ENCODE measurements at regions not wholly inside any gene's neighbourhood (a gene's known extent, or its start where the extent isn't known, plus 50 kb on each side); places are given as distances from the start of the nearest gene placed in this dataset.
A peak's percentile ranks its signal among the peaks of the same experiment; 100 is the strongest.

DNA sequence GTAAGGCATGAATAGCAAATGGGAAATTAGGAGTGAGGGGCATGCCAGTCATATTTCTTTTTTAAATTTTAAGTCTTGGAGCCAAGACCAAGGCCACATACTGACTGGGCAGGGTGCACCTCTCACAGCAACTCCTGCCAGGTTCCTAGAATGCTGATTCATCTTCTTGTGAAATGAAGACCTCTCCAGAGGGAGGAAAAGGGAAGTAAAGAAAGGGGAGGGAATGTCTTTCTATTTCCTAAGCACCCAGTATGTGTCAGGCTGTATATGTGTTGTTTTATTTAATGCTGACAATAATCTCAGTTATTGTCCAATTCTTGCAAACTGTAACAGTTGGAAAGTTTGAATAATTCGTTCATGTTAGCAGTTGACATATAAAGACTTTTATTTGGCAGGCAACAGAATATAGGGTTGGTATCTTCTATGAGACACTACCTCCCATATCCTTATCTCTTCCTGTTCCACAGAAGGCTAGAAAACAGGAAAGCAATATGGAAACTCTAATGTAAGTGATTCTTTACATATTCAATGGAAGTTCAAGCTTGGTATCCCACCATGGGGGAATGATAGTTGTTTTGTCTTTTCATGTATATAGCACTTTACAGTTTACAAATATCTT, 259.1 kb upstream of the USP24 start:
- Mint-ChIP-seq H3K4me3 (no peak overlapping the region), H3K27ac (no peak overlapping the region), H3K9me3 (no peaks in the 10 kb centered on the region), H3K36me3 (no peaks in the 10 kb centered on the region), H3K27me3 (peaks cover 38% of the 10 kb centered on the region), H3K4me1 (no peaks in the 10 kb centered on the region)
- no peak for ATAC-seq

DNA sequence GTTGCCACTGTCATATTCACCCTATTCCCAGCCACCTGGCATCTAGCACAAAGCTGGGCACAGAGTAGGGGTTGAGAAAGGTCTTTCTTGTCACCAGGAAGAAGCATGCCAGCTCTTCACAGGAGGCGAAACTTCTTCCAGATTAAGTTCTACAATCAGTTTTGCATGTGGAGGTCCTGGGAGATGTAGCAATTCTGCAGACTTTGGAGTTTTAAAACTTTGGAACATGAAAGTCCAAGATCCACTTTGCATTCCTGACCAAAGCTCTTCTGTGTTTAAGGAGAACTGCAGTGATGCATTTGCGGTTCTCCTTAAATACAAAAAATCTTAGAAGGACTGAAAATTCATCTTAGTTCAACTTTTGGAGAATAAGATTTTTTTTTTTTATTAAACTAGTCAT, 258.5 kb upstream of the USP24 start:
- H3K9me3 Mint-ChIP-seq, result no peaks in the 10 kb centered on the region
- no peaks in the 10 kb centered on the region for H3K4me1 Mint-ChIP-seq
- H3K27ac Mint-ChIP-seq, result no peak overlapping the region
- no peak overlapping the region for H3K4me3 Mint-ChIP-seq
- ATAC-seq, result no peak
- H3K27me3 Mint-ChIP-seq, result peaks cover 38% of the 10 kb centered on the region
- H3K36me3 Mint-ChIP-seq, result no peaks in the 10 kb centered on the region

DNA sequence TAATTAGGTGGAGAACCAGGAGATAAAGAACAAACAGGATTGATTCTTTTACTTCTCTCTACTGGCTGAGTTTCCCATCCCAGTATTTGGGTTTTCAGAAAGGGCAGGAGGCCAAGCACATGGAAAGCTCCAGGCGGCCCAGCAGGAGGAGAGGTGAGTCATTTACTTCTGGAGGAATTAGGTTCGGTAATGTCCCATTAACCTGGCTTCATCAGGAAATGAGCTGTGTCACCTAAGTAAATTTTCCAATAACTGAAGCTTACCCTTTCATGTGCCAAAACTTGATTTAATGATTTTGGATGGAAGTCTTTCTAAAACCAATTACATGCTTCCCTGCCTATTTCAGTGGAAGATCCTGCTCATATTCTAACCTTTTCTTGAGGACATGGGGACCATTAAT, 257.6 kb upstream of the USP24 start:
- H3K27ac Mint-ChIP-seq, result no peak overlapping the region
- H3K9me3 Mint-ChIP-seq, result no peaks in the 10 kb centered on the region
- H3K4me1 Mint-ChIP-seq, result no peaks in the 10 kb centered on the region
- no peak overlapping the region for H3K4me3 Mint-ChIP-seq
- no peak for ATAC-seq
- H3K36me3 Mint-ChIP-seq, result no peaks in the 10 kb centered on the region
- peaks cover 33% of the 10 kb centered on the region for H3K27me3 Mint-ChIP-seq

DNA sequence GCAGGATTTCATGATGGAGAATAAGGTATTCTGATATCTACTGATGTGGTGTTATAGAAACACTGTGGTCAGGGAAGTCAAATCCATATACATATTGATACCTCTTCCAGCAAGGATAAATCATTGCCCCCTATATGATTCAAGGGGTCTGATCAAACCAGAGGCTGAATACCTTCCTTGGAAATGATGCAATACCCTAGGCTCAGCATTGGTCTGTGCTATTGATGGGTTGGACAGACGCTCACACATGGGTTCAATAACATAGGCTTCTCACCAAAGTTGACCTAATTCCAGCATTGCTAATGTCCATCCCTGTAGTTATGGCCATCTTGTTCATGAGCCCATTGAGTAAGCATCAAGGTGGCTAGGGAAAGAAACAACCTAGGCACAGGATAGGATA, 257.0 kb upstream of the USP24 start:
- ATAC-seq, result no peak
- Mint-ChIP-seq H3K27ac (no peak overlapping the region), H3K4me1 (no peaks in the 10 kb centered on the region), H3K36me3 (no peaks in the 10 kb centered on the region), H3K27me3 (peaks cover 27% of the 10 kb centered on the region), H3K9me3 (no peaks in the 10 kb centered on the region), H3K4me3 (no peak overlapping the region)

DNA sequence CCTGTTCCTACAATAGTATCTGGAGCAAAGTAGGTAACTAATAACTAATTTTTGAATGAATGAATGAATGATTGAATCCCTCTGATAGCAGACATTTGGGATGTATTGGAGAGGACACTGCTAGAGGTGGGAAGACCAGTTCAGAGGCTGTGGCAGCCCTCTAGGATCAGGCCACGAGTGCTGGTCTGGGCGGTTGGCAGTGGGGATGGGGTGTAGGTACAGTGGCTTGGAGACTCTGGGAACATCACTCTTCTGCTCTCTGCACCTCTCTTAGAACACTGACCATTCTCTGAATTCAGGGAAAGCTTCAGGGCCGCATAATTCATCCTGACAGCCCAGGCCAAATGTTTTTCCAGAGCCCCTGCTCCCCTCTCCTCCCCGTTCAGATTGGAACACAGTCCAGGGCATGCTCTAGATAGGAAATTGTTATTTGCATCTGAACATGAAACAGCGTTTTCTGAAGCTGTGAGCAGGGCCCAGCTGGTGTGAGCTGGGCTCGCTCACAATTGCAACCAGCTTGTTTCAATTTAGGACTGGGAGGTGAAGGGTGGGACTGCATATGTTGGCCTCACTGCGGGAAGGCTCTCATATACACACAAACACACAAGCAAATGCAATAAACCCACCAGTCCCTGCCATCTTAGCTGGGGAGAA, 253.1 kb upstream of the USP24 start:
- Mint-ChIP-seq H3K4me1 (no peaks in the 10 kb centered on the region), H3K27ac (no peak overlapping the region), H3K27me3 (peaks cover 11% of the 10 kb centered on the region), H3K36me3 (no peaks in the 10 kb centered on the region), H3K9me3 (no peaks in the 10 kb centered on the region), H3K4me3 (no peak overlapping the region)
- peak; percentile 28 for ATAC-seq

DNA sequence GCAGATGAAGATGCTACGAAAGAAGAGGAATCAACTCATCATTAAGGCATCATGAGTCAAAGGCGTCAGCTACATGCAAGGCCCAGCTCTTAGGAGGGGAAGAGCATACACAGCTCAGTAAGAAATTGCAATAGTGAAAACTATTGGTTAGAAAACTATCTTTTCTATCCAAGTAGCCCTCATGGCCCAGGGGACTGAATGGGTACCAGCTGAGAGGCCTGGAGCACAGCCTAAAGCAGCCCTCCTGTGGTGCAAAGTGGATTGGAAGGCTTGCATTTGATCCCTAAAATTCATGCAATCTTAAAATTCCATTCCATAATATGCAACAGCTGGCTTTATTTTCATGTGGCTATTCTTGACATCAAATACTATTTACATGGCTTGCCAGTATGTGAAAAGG, 251.8 kb upstream of the USP24 start:
- H3K4me1 Mint-ChIP-seq, result no peaks in the 10 kb centered on the region
- no peaks in the 10 kb centered on the region for H3K9me3 Mint-ChIP-seq
- no peak overlapping the region for H3K27ac Mint-ChIP-seq

DNA sequence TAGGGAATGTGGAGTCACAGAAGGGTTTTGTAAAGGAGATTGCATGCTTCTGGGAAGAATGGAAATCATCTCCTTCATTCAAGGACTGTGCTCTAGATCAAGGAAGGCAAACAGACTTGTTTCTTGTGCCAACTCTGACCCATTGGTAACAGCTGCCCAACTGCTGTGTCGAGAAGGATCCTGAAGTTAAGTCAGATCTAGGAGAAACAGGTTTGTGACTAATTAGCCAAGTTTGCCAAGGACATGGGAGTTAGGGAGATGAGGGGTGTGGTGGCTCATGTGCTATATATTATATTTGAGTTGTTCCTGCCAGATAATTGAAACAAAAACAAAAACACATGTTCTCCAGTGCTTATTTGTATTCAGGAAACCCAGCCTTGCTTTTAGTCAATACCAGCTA, 251.2 kb upstream of the USP24 start:
- Mint-ChIP-seq H3K4me3 (no peak overlapping the region), H3K36me3 (no peaks in the 10 kb centered on the region), H3K4me1 (no peaks in the 10 kb centered on the region), H3K9me3 (no peaks in the 10 kb centered on the region), H3K27ac (no peak overlapping the region), H3K27me3 (no peaks in the 10 kb centered on the region)
- no peak for ATAC-seq

More for the DNA sequence above, 251.8 kb upstream of the USP24 start:
- Mint-ChIP-seq H3K4me3 (no peak overlapping the region), H3K36me3 (no peaks in the 10 kb centered on the region), H3K27me3 (no peaks in the 10 kb centered on the region)
- no peak for ATAC-seq

DNA sequence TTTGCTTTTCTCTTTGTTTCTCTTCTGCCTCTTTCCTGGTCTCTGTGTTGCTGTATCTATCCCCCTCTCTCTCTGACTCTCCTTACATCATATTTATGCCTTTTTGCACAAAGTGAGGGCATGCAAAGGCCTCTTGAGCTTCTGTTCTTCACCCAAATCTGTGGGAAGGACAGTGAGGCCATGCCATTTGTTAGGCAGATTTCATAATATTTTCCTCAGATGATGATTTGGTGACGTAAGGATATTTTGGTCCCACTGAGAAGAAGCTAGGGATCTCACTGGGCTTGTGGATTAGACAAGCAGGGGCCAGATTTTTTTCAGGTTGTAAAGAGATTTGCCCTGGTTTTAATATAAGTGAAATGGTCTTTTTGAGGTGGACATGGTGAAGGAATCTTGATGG, 249.4 kb upstream of the USP24 start:
- no peak for ATAC-seq
- no peaks in the 10 kb centered on the region for H3K36me3 Mint-ChIP-seq
- no peak overlapping the region for H3K4me3 Mint-ChIP-seq
- no peak overlapping the region for H3K27ac Mint-ChIP-seq
- no peaks in the 10 kb centered on the region for H3K9me3 Mint-ChIP-seq
- no peaks in the 10 kb centered on the region for H3K27me3 Mint-ChIP-seq
- H3K4me1 Mint-ChIP-seq, result no peaks in the 10 kb centered on the region

DNA sequence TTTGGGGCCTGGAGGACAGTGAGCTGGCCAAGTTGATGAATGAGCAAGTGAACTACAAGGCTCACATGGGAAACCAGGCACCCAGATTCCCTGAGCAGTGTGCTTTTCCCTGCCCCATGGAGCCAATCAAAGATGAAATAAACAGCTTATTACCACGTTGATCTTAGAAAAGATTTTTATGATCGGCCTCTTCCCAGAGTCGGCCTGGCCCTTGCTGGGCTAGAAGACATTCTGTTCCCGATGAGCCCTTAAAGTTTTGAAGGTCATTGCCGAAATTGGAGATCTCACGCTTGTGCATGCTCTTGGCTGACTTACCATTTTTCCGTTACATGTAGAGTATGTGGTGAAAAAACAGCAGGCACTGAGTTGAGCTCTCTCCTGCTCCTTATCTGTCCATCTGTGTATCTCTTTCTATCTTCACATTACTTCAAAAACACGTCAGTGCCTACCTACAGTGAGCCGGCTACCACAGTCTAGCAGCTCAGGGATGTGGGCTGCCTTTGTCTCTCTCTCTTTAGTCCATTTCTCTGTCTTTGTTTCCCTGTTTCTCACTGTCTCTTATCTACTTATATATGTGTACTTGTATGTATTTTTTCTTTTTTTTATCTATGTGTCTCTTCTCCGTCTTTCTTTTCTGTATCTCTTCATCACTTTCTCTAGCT, 248.8 kb upstream of the USP24 start:
- Mint-ChIP-seq H3K27ac (no peak overlapping the region), H3K4me1 (no peaks in the 10 kb centered on the region), H3K27me3 (no peaks in the 10 kb centered on the region), H3K4me3 (no peak overlapping the region), H3K9me3 (no peaks in the 10 kb centered on the region), H3K36me3 (no peaks in the 10 kb centered on the region)
- no peak for ATAC-seq

DNA sequence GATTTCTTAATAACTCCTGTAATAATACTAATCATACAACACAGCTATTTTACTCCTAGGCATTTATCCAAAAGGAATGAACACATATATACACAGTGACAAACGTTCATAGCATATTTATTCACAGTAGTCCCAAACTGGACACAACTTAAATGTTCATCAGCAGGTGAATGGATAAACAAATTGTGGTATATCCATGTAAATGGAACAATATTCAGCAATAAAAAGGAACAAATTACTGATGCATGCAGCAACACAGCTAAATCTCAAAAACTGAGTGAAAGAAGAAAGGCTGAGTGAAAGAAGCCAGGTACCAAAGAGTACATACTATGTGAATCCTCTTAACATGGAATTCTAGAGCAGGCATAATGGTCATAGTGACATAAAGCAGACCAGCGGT, 242.7 kb upstream of the USP24 start:
- no peak overlapping the region for H3K4me3 Mint-ChIP-seq
- H3K4me1 Mint-ChIP-seq, result no peaks in the 10 kb centered on the region
- H3K36me3 Mint-ChIP-seq, result no peaks in the 10 kb centered on the region
- H3K27me3 Mint-ChIP-seq, result no peaks in the 10 kb centered on the region
- ATAC-seq, result no peak
- peaks cover 4% of the 10 kb centered on the region for H3K9me3 Mint-ChIP-seq
- H3K27ac Mint-ChIP-seq, result no peak overlapping the region

DNA sequence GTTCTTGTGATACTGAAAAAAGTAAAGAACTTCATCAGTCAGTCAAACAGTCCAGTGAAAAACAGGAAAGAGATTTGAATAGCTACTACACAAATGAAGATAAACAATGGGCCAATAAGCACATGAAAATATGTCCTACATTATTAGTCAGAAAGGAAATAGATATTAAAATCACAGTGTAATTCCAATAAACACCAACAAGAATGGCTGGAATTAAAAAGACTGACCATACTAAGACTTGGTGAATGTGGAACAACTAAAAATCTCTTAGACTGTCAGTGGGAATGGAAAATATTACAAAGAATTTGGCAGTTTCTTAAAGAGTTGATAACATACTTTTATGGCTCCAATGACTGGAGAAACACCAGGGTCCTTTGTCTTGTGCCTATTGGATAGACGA, 241.8 kb upstream of the USP24 start:
- H3K9me3 Mint-ChIP-seq, result peaks cover 4% of the 10 kb centered on the region
- no peak overlapping the region for H3K4me3 Mint-ChIP-seq
- ATAC-seq, result no peak
- H3K4me1 Mint-ChIP-seq, result no peaks in the 10 kb centered on the region
- no peaks in the 10 kb centered on the region for H3K36me3 Mint-ChIP-seq
- peaks cover 7% of the 10 kb centered on the region for H3K27me3 Mint-ChIP-seq
- no peak overlapping the region for H3K27ac Mint-ChIP-seq

DNA sequence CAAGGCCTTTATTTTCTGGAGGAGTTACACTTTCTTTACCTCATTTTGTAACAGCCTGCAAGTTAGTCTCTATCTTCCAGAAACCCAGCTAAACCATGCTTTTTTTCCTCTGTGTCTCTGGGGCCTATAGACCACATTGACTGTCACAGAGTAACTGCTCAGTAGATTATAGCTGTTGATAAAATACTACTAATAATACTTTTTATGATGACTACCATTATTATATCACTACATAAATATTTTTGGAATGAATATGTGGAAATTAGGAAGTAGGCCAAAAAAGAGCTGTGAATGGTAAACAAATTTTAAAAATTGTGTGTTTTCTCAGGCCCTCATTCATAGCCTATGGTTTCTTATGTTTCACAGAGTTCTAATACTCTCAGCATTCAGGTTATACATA, 233.1 kb upstream of the USP24 start:
- no peaks in the 10 kb centered on the region for H3K36me3 Mint-ChIP-seq
- H3K27ac Mint-ChIP-seq, result no peak overlapping the region
- H3K4me3 Mint-ChIP-seq, result no peak overlapping the region
- H3K9me3 Mint-ChIP-seq, result no peaks in the 10 kb centered on the region
- no peak for ATAC-seq
- peaks cover 13% of the 10 kb centered on the region for H3K4me1 Mint-ChIP-seq
- peaks cover 14% of the 10 kb centered on the region for H3K27me3 Mint-ChIP-seq

DNA sequence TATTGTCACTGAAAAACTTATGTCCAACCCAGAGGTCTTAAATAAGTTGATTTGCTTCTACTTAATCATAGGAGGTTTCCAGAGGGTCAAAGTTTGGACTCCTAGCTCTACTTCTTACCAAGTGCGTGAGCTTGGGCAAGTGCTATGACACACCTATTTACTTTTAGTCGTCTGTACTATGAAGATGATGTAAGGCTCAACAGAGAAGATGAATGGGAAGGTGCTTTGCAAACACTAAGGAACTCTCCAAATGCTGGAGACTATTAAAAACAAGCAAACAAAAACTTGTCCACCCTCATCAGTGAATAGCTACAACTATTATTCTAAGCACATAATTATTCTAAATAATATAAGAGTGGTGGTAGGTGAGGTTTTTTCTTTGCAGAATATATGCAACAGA, 232.3 kb upstream of the USP24 start:
- no peaks in the 10 kb centered on the region for H3K9me3 Mint-ChIP-seq
- H3K27ac Mint-ChIP-seq, result no peak overlapping the region
- no peak for ATAC-seq
- peaks cover 16% of the 10 kb centered on the region for H3K27me3 Mint-ChIP-seq
- no peaks in the 10 kb centered on the region for H3K36me3 Mint-ChIP-seq
- peaks cover 16% of the 10 kb centered on the region for H3K4me1 Mint-ChIP-seq
- no peak overlapping the region for H3K4me3 Mint-ChIP-seq

DNA sequence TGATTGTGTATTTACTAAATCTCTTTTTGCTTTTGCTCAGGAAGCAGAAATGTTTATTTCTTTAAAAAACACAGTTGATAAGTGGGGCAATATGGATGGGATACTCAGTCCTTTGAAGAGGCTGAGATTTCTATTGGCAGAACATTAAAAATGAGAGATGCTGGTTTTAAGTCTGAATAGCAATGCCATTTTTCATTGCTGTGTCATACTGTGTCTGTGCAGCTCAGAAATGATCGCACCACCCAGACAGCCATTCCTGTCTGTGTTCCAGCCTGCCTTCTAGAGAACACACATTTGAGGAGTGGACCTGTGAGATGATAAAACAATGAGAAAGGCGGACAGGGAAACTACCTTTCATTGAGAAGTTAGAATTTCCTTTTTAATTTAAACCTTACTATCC, 231.2 kb upstream of the USP24 start:
- ATAC-seq, result no peak

DNA sequence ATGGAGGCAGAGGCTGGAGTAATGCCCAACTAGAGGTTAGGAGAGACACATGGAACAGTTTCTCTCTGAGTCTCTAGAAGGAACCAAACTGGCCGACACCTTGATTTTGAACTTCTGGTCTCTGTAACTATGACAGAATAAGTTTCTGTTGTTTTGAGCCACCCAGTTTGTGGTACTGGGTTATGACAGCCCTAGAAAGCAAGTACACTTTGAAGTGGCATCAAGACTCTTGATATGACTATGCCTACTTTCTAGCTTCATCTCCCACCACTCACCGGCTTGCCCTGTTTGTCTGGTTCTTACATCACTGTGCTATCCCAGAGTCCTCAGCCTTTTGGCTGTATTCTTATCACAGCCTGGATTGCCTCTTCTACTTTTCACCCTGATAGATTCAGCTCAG, 230.3 kb upstream of the USP24 start:
- peaks cover 8% of the 10 kb centered on the region for H3K27me3 Mint-ChIP-seq
- no peak overlapping the region for H3K4me3 Mint-ChIP-seq
- ATAC-seq, result peak; percentile 80
- no peaks in the 10 kb centered on the region for H3K9me3 Mint-ChIP-seq
- peaks cover 16% of the 10 kb centered on the region for H3K4me1 Mint-ChIP-seq
- no peaks in the 10 kb centered on the region for H3K36me3 Mint-ChIP-seq
- H3K27ac Mint-ChIP-seq, result no peak overlapping the region

More for the DNA sequence above, 231.2 kb upstream of the USP24 start:
- no peaks in the 10 kb centered on the region for H3K9me3 Mint-ChIP-seq
- H3K36me3 Mint-ChIP-seq, result no peaks in the 10 kb centered on the region
- H3K27ac Mint-ChIP-seq, result no peak overlapping the region
- peaks cover 16% of the 10 kb centered on the region for H3K4me1 Mint-ChIP-seq
- H3K4me3 Mint-ChIP-seq, result no peak overlapping the region
- H3K27me3 Mint-ChIP-seq, result peaks cover 8% of the 10 kb centered on the region

DNA sequence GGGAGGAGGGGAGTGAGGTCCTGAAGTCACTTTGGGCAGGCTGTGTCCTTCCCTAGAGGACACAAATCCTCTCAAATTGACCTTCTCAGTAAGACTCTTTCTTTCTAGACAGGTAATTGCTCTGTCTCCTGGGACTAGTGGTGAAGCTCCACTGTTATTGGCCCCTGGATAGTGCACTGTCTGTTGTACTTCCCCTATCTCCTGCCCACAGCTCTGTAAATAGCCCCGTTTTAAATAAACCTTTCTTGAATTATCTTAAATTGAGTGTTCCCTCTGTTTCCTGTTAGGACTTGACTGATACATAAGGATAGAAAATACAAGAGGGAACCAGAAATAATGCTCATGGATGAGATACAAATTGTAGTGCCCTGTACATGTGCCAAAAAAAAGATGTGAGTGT, 229.5 kb upstream of the USP24 start:
- H3K4me3 Mint-ChIP-seq, result no peak overlapping the region
- H3K27ac Mint-ChIP-seq, result peak overlapping the region; percentile 1
- peaks cover 3% of the 10 kb centered on the region for H3K9me3 Mint-ChIP-seq
- peaks cover 16% of the 10 kb centered on the region for H3K4me1 Mint-ChIP-seq
- H3K27me3 Mint-ChIP-seq, result peaks cover 8% of the 10 kb centered on the region
- peak; percentile 83 for ATAC-seq
- H3K36me3 Mint-ChIP-seq, result no peaks in the 10 kb centered on the region
